Neural progenitor cell (in vitro differentiated cells): ENCODE measurements at regions not wholly inside any gene's neighbourhood (a gene's known extent, or its start where the extent isn't known, plus 50 kb on each side); places are given as distances from the start of the nearest gene placed in this dataset.

Experiments
- DNase-seq: peaks from one replicate; pipeline ENCODE4 v3.0.0-alpha.2; 2016; ENCODE audit warnings: low spot score
- H2AFZ ChIP-seq: fragments of 200-600 bp; sonication (generic); replicated peaks from 2 replicates; pipeline ENCODE4 v1.6.1; 2016; ENCODE audit warnings: antibody characterized with exemption
- H3F3A ChIP-seq: fragments of 200-600 bp; sonication (generic); 2 replicates; pipeline ENCODE4 v1.6.1; 2016; ENCODE audit warnings: antibody characterized with exemption, low read depth
- H3K27ac ChIP-seq: fragments of 200-600 bp; sonication (generic); 2 replicates; pipeline ENCODE4 v1.5.1; 2016; ENCODE audit warnings: mild to moderate bottlenecking
- H3K27me3 ChIP-seq: fragments of 200-600 bp; sonication (generic); 2 replicates; pipeline ENCODE4 v1.6.1; 2016; ENCODE audit warnings: mild to moderate bottlenecking, moderate library complexity
- H3K36me3 ChIP-seq: fragments of 200-600 bp; sonication (generic); 2 replicates; pipeline ENCODE4 v1.5.1; 2016
- H3K4me1 ChIP-seq: fragments of 200-600 bp; sonication (generic); 2 replicates; pipeline ENCODE4 v1.6.1; 2016; ENCODE audit warnings: mixed run types
- H3K4me2 ChIP-seq: fragments of 200-600 bp; sonication (generic); 2 replicates; pipeline ENCODE4 v1.6.1; 2016
- H3K4me3 ChIP-seq: fragments of 200-600 bp; sonication (generic); 2 replicates; pipeline ENCODE4 v1.5.1; 2016
- H3K79me2 ChIP-seq: fragments of 200-600 bp; sonication (generic); 2 replicates; pipeline ENCODE4 v1.6.1; 2016; ENCODE audit warnings: low read depth
- H3K9ac ChIP-seq: fragments of 200-600 bp; sonication (generic); 2 replicates; pipeline ENCODE4 v1.6.1; 2016
- H3K9me3 ChIP-seq: fragments of 200-600 bp; sonication (generic); 2 replicates; pipeline ENCODE4 v1.5.1; 2016; ENCODE audit warnings: low read depth
- H4K20me1 ChIP-seq: fragments of 200-600 bp; sonication (generic); 2 replicates; pipeline ENCODE4 v1.6.1; 2016; ENCODE audit warnings: low read depth
- H3K27ac Mint-ChIP-seq: 3 replicates; pipeline ENCODE4 v1.8.0; 2021; ENCODE audit warnings: mixed read lengths
- H3K27me3 Mint-ChIP-seq: 2 replicates; pipeline ENCODE4 v1.8.0; 2022; ENCODE audit warnings: low read depth, mild to moderate bottlenecking, inconsistent platforms, moderate library complexity, mixed read lengths; ENCODE audit not compliant: insufficient read depth
- H3K36me3 Mint-ChIP-seq: 3 replicates; pipeline ENCODE4 v1.8.0; 2021; ENCODE audit warnings: mixed read lengths
- H3K4me1 Mint-ChIP-seq: 3 replicates; pipeline ENCODE4 v1.8.0; 2021; ENCODE audit warnings: mixed read lengths
- H3K4me3 Mint-ChIP-seq: 3 replicates; pipeline ENCODE4 v1.8.0; 2021; ENCODE audit warnings: mild to moderate bottlenecking, moderate library complexity, mixed read lengths
- H3K9me3 Mint-ChIP-seq: 3 replicates; pipeline ENCODE4 v1.8.0; 2020; ENCODE audit warnings: mixed read lengths
- CTCF ChIP-seq: fragments of 200-600 bp; sonication (generic); IDR thresholded peaks from 2 replicates; pipeline ENCODE4 v1.5.1; 2017; ENCODE audit warnings: antibody characterized with exemption, mild to moderate bottlenecking
- EZH2 ChIP-seq: fragments of 200-600 bp; sonication (generic); IDR thresholded peaks from 2 replicates; pipeline ENCODE4 v1.6.1; 2017; ENCODE audit warnings: antibody characterized with exemption, mild to moderate bottlenecking, moderate library complexity
- EZH2phosphoT487 ChIP-seq: fragments of 200-600 bp; sonication (generic); IDR thresholded peaks from 2 replicates; pipeline ENCODE4 v1.6.1; 2017; ENCODE audit warnings: antibody characterized with exemption

GRCh38 chr2:166784296-166784946 lies 103.9 kb upstream of the XIRP2 start:
- no peak overlapping the region for H3K9ac ChIP-seq
- no peak overlapping the region for H3K4me2 ChIP-seq
- H3K27ac ChIP-seq = no peak overlapping the region
- no peak overlapping the region for H3K4me3 ChIP-seq
- no peaks in the 10 kb centered on the region for H3K27me3 ChIP-seq
- DNase-seq = no peak
- H3K79me2 ChIP-seq = no peaks in the 10 kb centered on the region
- peaks cover 7% of the 10 kb centered on the region for H3K4me1 Mint-ChIP-seq
- no peak overlapping the region for H3K4me3 Mint-ChIP-seq
- H3K9me3 Mint-ChIP-seq = no peaks in the 10 kb centered on the region
- no peaks in the 10 kb centered on the region for H3K9me3 ChIP-seq
- no peak overlapping the region for H2AFZ ChIP-seq
- H3K36me3 ChIP-seq = no peaks in the 10 kb centered on the region
- no peaks in the 10 kb centered on the region for H4K20me1 ChIP-seq
- H3K36me3 Mint-ChIP-seq = no peaks in the 10 kb centered on the region
- no peaks in the 10 kb centered on the region for H3F3A ChIP-seq
- H3K27ac Mint-ChIP-seq = no peak overlapping the region
- H3K4me1 ChIP-seq = no peaks in the 10 kb centered on the region
- no peaks in the 10 kb centered on the region for H3K27me3 Mint-ChIP-seq
- no peak for TF ChIP-seq CTCF
- TF ChIP-seq EZH2phosphoT487 = no peak
- TF ChIP-seq EZH2 = no peak

- Histone ChIP-seq H3K4me3 (no peak overlapping the region), H3K27ac (no peak overlapping the region), H3K9me3 (no peaks in the 10 kb centered on the region), H2AFZ (no peak overlapping the region), H3K36me3 (no peaks in the 10 kb centered on the region), H4K20me1 (no peaks in the 10 kb centered on the region), H3F3A (no peaks in the 10 kb centered on the region), H3K4me2 (no peak overlapping the region), H3K27me3 (no peaks in the 10 kb centered on the region), H3K79me2 (no peaks in the 10 kb centered on the region), H3K9ac (no peak overlapping the region), H3K4me1 (no peaks in the 10 kb centered on the region)
- no peaks in the 10 kb centered on the region for H3K36me3 Mint-ChIP-seq
- no peak for DNase-seq
- no peaks in the 10 kb centered on the region for H3K9me3 Mint-ChIP-seq
- TF ChIP-seq EZH2 (no peak), EZH2phosphoT487 (no peak), CTCF (no peak)
- peaks cover 6% of the 10 kb centered on the region for H3K4me1 Mint-ChIP-seq
- no peak overlapping the region for H3K27ac Mint-ChIP-seq
- H3K27me3 Mint-ChIP-seq = peaks cover 4% of the 10 kb centered on the region
- no peak overlapping the region for H3K4me3 Mint-ChIP-seq
These were observed 113.1 kb upstream of the XIRP2 start for GRCh38 chr2:166775176-166775575.

GRCh38 chr2:166773308-166773949 lies 114.9 kb upstream of the XIRP2 start:
- Mint-ChIP-seq H3K27ac (no peak overlapping the region), H3K9me3 (no peaks in the 10 kb centered on the region), H3K4me3 (no peak overlapping the region), H3K27me3 (peaks cover 4% of the 10 kb centered on the region), H3K4me1 (no peaks in the 10 kb centered on the region), H3K36me3 (no peaks in the 10 kb centered on the region)
- H3K9ac ChIP-seq = no peak overlapping the region
- no peak overlapping the region for H3K27ac ChIP-seq
- H3K4me3 ChIP-seq = no peak overlapping the region
- TF ChIP-seq CTCF = no peak
- TF ChIP-seq EZH2 = no peak
- TF ChIP-seq EZH2phosphoT487 = no peak
- H2AFZ ChIP-seq = no peak overlapping the region
- no peaks in the 10 kb centered on the region for H3K27me3 ChIP-seq
- H3K79me2 ChIP-seq = no peaks in the 10 kb centered on the region
- no peaks in the 10 kb centered on the region for H3K36me3 ChIP-seq
- no peaks in the 10 kb centered on the region for H4K20me1 ChIP-seq
- no peak for DNase-seq
- no peaks in the 10 kb centered on the region for H3F3A ChIP-seq
- H3K4me1 ChIP-seq = no peaks in the 10 kb centered on the region
- no peak overlapping the region for H3K4me2 ChIP-seq
- no peaks in the 10 kb centered on the region for H3K9me3 ChIP-seq
